HG03442 (cell line): ENCODE measurements at regions not wholly inside any gene's neighbourhood (a gene's known extent, or its start where the extent isn't known, plus 50 kb on each side); places are given as distances from the start of the nearest gene placed in this dataset.

Experiments used
- ATAC-seq: cut with Tn5 transposase; IDR thresholded peaks from one replicate; pipeline ENCODE4 v1.9.1; 2021; ENCODE audit warnings: mild to moderate bottlenecking, moderate library complexity; ENCODE audit not compliant: unreplicated experiment

DNA sequence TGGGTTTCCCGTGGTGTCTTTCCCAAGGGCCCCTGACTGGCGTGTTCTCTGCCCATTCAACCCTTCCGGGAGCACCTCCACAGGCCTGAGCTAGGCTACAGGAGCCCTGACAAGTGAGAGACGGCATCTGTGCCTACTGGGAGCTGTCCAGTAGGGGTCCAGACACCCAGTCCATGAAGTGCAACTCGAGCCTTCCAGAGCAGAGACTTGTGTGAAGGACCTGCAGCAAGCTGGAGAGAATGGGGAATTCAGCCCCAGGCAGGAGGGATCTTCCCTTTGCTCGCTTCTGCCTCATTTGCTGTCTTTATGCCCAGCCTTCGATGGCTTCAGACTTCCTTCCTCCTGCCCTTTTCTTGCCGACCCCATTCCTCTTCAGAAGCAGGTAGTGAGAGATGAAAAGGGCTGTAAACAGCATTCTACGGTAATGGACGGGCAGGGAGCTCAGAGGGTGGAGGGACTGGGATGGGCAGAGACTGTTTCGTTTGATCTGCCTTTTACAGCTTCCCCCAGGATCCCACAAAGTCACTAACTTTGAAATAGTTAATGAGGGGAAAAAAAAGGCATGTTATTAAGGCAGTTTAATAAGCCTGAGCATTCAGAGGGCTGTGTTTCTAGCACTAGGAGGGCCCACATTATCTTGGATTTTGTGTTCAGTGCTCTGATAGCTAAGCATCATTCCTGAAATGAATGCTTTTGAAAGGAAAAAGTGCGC lies 327.6 kb downstream of the FGF9 start:
- ATAC-seq: no peak

DNA sequence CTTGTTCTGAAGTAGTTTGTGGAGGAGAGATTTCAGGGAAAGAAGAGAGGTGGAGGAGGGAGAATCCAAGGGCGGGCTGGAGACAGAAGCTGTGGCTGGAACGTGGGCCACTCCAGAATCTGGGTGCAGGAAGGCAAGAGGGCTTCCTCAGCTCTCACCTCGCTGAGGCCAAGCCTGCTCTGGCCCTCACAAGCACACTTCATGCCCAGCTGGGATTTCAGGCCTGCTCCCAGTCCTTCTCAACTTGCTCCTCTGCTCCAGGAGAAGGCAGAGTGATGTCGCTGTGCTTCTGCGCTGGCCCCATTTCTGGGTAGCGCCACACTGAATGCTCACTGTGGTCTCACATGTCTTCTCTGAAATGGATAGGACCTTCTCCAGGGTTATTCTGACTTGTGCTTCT lies 328.8 kb downstream of the FGF9 start:
- ATAC-seq: no peak

DNA sequence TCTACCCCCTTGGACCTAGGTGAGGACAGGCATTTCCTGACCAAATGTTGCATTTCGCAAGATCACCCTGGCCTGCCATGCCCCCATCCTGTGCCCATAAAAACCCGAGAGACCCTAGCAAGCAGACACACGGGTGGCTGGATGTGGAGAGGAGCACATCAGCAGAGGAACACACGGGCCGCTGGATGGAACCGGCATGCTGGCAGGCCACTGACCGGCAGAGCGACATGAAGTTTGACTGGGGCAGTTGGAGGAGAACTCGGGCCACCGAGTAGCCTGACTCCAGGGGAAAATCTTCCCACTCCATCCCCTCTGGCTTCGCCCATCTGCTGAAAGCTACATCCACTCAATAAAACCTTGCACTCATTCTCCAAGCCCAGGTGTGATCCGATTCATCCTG lies 329.3 kb downstream of the FGF9 start:
- ATAC-seq: no peak

DNA sequence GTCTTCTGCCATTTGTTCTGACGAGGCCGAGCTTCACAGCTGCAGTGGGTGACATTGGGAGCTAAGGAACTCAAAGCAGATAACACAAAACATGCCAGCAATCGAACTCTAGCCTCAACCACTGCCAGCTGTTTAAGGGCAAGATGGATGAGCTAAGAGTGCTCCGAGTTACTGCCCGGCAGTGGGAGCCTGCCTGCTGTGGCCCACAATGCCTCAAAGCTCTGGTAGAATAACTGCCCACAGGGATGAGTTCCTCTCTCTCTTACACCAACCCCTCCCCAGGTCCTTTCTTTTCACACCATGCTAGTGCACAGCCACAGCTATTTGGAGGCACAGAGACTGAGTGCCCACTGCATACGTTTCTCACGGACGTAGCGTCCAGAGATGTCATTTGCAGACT lies 330.5 kb downstream of the FGF9 start:
- no peak for ATAC-seq

DNA sequence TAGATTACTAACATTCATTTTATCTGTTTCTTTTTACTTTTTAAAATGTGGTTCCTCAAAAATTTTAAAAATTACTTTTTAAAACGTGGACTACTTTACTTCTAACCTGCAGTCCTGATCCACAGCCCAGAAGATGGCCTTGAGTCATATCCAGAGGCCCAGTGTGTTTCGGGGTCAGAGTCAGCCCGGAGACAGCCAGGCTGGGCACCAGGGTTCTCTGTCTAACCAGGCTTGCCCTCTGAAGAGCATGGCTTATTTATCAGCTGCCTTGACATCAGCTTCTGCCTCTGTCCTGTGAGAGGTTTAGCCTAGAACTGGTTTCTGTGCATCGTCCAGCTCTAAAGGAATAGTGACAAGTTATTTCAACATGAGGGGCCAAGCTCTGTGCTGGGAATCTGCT lies 332.0 kb downstream of the FGF9 start:
- ATAC-seq: no peak

DNA sequence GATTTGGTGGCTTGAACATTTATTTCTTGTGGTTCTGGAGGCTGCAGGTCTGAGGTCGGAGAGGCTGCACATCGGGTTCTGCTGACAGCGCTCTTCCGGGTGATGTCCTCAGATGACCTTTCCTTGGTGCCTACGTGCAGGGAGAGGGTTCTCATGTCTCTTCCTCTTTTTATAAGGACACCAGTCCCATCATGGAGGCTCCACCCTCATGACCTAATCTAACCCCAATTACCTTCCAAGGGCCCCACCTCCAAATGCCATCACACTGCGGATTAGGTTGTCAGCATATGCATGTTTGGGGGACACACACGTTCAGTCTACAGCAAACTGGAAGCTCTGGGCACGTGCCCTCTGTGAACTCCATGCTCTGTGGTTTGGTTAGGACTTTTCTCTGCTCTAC lies 338.6 kb downstream of the FGF9 start:
- ATAC-seq: no peak

DNA sequence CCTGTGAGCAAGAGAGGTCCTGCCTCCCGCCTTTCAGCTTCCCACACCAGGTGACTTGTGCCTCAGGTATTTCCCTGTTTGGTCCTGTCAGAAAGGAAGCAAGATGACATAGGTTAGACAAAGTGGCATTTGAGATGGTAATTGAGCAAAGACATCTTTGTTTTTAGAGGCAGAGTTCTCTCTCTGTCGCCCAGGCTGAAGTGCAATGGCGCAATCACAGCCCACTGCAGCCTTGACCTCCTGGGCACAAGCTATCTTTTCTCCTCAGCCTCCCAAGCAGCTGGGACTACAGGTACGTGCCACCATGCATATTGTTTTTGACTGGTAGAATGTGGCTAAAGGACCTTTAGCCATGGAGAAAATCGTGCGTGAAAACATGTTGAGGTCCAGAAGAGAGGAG lies 339.1 kb downstream of the FGF9 start:
- ATAC-seq: no peak

DNA sequence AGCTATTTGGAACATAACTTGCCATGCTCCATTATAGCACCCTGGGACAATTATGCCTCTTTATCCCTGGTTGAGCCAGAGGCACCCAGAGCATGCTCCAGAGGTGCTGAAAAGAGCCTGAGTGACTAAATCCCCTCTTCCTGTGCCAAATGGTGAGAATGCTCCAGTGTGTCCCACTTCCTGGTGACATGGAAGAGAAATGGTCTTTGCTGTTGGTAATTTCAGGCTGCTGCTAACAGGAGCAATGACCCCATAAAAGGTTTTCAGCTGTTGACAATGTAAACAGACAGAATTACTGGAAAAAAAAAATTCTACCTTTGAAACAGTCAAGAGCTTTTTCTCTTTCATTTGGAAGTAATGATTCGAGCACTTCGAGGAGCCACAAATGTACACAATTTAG lies 341.8 kb downstream of the FGF9 start:
- ATAC-seq: no peak

DNA sequence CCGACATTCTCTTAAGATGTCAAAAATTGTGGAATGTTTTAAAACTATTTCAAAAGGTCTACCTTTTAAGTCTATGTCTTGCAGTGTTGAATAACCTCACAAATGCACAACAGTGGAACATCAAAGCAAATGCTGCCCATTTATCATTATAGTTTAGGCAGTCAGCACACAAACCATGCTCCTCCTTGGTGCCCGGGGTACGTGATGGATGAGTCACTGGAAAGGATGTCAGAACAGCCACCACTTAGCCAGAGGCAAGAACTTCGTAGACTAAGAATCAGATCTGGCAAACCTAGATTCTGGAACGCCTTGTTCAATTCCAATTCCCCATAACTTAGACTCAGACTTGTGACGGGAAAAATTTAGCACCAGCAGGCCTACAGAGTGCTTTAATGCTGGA lies 343.6 kb downstream of the FGF9 start:
- no peak for ATAC-seq

DNA sequence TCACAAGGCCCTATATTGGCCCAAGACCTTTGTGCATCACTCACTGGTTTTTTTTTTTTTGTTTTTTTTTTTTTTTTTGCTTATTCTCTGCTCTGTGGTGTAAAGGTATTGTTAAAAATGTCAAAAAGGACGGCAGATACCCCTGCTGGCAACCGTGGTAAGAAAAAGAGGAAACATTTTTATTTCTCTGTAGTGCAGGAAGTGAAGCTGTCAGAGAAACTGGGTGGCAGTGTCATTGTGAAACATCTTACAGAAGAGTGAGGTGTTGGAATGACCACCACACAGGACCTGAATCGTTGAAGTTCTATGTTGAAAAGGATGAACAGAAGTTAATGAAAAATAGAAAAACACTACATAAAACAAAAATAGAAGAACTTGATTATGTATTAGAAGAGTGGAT lies 346.4 kb downstream of the FGF9 start:
- ATAC-seq: peak; percentile 90

DNA sequence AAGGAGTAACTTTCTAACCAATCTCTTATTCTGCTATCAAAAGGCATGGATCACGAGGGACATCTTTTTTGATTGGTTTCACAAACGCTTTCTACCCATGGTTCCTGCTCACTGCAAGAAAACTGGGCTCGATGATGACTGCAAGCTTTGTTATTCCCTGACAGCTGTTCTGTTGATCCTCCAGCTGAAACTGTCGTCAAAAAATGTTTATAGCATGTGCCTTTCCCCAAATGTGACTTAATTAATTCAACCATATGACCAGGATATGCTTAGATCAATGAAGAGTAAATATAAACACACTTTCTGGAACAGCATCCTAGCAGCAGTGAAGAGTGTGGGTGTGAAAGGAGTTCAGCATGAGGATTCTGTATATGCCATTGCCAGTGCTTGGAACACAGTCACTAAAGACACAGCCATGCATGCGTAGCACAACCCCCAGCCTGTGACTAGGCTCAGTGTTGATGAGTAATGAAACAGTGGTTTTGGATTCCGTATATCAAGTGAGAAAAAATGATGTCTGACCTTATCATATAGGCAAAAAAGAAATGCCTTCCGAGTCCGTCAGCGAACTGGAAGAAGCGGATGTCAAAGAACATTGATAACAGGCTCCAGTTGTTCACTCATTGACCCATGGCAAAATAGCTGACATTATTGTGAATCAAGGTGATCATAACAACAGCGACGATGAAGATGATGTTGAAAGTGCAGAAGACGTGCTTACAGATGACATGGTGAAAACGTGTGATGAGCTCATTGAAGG lies 347.4 kb downstream of the FGF9 start:
- no peak for ATAC-seq

DNA sequence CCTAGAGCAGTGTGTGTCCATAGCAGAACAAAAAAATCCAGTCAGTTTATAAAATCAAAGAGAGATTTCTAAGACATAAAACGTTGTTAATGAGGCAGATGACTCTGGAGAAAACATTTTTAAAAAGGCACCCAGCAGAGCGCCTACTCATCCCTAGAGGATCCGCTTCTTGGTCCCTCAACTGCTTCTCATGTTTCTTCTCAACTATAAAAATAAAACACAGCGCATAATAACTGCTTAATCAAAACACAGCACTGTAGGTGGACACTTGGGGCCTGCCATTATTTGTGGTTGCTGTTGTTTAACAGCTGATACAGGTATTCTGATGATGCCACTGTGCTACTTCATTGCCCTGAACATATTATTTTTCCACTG lies 347.9 kb downstream of the FGF9 start:
- ATAC-seq: no peak

DNA sequence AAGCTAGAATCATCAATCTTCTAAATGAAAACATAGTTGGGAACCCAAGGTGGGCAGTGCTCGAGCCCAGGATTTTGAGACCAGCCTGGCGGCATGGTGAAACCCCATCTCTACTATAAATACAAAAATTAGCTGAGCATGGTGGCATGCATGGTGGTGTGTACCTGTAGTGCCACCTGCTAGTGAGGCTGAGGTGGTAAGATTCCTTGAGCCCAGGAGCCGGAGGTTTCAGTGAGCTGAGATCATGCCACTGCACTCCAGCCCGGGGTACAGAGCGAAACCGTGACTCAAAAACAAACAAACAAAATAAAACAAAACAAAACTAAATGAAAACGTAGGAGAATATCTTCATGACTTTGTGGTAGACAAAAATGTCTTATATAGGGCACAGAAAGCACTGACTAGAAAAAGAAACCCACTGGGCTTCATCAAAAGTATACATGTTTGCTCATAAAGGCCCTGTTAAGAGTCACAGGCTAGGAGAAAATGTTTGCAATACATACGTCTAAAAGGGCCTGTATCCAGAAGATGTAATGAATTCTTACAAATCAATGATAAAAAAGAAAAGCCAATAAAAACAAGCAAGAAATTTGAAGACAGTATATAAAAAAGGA lies 353.6 kb downstream of the FGF9 start:
- no peak for ATAC-seq

DNA sequence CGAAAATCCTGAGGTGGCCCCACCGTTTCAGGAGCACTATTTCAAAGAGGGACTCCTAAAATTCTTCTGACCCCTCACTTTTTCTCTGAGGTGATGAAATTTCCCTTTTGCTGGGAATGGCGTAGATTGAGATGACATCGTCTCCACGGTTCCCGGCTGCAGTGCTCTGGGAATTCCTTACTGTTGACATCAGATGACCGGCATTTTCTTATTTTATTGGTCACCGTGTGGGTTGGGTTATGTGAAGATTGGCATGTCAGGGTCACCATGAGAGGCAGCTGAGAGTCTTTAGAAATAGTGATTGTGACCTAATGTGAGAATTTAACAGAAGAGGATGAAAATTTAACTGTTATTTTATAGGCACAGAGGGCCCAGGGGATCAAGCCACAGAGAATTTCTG lies 356.7 kb downstream of the FGF9 start:
- ATAC-seq: no peak

DNA sequence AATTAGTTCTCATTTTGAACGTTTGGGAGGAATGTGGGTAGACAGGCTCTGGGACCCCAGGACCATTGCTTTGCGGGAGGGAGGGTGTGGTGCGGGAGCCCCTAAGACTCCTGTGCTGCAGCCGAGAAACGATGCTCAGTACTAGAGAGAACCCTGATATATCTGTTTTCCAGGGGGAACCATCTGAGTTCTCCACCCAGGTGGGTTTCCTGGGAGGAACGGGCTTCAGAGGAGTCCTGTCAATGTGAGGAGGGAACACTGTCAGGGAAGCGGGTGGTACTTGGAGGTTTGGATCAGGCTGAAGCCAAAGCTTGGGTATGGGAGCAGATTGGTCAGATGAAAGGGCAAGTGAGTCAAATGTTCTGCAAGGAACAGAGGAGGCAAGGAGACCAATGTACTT lies 358.0 kb downstream of the FGF9 start:
- no peak for ATAC-seq

DNA sequence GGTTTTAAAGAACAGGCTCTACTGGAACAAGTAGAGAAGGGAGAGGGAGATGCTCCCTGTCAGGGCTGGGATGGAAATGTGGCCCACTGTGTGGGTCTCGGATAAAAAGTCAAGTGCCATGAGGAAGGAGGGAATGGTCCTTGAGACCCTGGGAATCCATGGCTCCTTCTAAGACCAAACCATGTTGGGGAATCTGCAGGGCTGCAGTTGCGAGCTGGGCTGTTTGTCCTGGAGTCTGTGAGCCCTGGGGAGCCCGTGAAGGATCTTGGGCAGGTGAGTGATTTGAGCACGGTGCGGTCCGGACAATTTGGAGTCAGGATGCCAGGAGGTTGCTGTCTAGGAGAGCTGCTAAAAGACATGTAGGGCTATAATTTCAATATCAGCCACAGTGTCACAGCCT lies 359.4 kb downstream of the FGF9 start:
- no peak for ATAC-seq

DNA sequence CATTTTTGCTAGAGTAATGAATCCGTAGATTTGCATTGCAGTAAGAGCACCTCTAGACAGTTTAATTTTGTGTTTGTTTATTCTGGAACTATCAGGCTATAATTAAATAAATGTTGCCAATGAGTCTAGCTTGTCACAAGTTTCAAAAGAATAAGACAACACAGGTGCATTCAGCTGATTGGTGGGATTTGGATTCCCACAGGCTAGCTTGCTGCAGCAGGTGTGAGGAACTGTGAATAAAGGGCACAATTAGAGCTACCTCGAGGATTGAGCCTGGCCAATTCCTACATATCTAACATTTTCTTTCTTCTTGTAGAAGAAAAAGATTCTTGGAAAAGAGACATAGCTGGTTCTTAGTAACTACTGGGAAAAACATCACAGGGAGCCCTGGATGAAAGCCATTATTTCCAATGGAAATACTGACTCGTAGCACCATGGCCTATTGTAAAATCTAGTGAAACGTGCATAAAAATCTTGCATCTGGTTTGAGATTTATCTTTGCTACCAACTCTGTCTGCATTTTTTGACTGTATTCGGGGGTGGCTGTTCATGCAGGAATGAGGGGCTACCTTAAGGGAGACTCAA lies 360.9 kb downstream of the FGF9 start:
- ATAC-seq: no peak

DNA sequence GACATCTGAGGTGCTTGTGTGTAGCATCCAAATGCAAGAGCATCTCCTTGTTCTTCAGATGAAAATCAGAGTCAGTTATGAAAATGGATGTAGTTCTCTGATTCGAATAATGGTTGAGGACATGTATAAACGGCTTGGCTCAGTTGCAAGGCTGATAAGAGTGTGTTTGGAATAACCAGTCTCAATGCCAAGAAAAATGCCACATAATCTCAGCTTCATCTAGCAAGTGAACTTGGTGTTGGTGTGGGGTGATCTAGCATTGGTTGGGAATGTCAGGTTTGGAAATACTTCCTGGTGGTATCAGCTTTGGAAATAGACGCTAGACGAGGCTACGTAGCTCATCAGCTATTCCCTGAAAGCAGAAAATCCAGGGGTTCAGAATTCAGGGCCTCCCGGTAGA lies 362.0 kb downstream of the FGF9 start:
- no peak for ATAC-seq

DNA sequence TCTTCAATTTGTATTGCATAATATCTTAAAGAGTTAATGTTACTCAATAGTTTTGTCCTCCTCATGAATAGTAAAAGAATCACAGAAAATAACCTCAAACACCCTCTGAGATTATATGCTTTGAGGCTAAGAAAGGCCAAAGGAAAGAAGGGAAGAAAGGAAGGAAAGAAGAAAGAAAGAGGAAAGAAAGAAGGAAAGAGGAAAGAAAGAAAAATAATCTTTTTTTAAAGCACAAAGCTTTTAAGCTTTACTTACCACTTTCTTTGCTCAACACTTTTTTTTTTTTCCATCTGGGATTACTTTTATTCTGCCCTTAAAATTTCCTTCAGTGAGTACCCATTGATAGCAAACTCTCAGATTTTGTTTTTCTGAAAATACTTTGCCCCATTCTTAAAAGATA lies 369.1 kb downstream of the FGF9 start:
- ATAC-seq: no peak

DNA sequence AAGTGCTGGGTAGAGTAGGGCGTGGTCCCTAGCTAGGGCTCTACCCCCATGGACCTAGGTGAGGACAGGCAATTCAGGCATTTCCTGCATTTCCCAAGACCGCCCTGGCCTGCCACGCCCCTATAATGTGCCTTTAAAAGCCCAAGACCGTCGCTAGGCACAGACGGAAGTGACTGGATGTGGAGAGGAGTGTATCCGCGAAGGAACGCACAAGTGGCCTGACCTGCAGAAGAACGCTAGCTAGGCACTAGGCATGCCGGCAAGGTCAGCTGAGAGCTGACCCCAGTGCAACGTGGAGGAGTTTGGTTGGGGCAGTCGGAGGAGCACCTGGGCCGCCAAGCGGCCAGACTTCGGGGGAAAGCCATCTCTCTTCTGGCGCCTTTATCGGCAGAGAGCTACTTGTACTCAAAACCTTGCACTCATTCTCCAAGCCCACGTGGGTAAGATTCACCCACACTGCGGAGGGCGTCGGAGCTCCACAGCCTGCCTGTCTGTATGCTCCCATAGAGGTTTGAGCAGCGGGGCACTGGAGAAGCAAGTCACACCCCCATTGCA lies 370.0 kb downstream of the FGF9 start:
- no peak for ATAC-seq

DNA sequence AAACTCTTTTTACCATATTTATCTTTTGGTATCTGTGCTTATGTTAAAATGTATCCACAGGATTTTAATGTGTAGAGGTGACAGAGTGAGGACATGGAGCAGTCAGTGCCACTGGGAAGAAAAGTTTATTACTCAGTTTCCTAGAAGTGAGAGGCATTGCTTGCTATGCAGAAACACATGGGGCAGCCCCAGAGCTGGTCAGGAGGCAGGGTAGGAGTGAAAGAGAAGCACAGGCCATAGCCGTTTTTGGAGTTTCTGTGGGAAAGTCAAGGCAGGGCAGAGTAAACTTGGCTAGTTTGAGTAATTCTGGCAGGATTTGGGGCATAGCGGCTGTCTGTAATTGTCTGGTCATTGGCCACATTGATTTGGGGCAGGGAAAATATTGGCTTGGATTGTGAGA lies 370.9 kb downstream of the FGF9 start:
- ATAC-seq: no peak
